H4 (cell line): ENCODE measurements at regions not wholly inside any gene's neighbourhood (a gene's known extent, or its start where the extent isn't known, plus 50 kb on each side); places are given as distances from the start of the nearest gene placed in this dataset.

ENCODE experiments used
- DNase-seq: peaks from one replicate; pipeline ENCODE4 v3.0.0-alpha.2; 2015; ENCODE audit warnings: low spot score

DNA sequence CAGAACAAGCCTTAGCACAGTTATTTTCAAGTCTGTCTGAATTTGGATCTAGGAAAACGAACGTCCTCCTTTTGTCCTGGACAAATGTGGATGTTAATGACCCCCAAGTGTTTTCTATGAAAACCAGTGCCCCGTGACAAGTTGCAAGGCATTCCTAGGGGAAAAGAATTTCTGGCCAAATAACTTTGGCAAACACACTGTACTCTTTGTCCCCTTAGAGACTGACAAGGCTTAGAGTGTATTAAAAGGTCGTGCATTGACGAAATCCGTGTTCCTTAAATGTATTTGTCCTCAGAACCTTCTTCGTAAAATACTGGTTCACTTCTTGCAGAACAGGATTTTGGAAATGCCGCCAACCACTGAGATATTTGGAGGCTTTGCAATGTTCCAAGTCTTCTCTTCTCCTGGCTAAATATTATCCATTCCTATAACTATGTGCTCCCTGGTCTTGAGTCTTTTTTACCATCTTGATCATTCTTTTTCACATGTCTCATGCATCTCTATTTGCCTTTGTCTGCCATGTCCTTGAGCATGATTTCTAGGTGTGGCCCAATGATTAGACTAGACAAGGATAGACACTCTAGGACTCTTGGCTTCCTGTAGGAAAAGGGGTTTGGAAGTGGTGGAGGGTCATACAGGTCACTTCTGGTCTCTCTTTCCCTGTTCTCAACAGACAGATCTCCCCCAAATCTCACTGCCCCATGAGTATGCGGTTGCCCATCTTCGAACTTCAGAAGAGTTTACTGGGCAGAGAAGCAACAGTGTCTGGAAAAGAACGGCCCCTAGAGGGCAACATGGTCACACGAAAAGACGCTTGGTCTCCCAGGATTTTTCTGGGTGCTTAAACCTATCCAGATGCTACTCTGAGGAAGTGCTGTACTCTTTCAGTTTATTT is 117.5 kb downstream of the EDEM1 start:
- no peak for DNase-seq

DNA sequence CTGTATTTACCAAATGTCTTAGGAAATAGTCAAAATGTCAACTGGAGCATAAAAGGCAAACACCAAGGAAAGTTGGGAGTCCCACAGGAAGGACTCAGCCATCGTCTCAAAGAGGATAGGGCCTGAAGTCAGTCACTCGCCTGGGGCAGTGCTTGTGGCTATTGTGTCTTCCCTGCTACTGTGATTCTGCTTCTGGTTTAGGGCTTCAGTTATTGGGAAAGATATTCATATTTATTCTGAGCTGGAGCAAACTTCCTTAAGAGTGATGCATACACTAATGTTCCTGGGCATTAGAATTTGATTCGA is 118.1 kb downstream of the EDEM1 start:
- DNase-seq: no peak

DNA sequence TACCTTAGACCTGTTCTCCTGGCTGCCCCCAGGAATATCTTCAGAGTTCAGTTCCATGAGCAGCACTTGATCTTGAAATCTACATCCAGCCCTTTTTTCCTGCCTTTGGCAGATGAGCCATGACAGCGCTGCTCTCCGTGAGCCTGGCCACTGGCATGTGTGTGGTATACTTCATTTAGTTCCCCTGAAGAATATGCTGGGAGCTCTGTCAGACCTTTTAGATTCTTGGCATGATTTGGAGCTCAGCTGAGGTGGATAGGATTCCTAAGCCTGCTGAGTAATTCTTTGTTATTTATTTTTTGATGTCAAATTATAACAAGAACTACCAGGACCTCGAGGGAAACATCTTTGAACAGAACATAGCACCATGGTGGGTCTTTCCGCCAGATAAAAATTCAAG is 121.7 kb downstream of the EDEM1 start:
- DNase-seq: no peak

DNA sequence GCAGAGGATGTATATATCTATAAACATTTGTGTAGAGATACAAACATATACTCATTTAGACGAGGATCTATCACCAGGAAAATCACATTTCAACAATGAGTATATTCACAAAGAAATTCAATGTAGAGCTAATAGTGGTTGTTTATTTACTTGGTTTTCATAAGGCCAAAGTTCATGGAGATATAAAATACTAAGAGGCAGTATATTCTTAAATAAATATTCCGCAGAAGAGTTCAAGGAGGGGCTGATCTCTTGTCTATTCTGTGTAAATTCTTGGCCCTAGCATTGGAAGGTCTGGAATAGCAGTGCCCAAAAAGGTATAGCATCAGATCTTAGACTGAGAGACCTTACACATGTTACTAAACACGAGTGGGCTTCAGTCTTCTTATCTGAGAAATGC is 122.1 kb downstream of the EDEM1 start:
- no peak for DNase-seq

DNA sequence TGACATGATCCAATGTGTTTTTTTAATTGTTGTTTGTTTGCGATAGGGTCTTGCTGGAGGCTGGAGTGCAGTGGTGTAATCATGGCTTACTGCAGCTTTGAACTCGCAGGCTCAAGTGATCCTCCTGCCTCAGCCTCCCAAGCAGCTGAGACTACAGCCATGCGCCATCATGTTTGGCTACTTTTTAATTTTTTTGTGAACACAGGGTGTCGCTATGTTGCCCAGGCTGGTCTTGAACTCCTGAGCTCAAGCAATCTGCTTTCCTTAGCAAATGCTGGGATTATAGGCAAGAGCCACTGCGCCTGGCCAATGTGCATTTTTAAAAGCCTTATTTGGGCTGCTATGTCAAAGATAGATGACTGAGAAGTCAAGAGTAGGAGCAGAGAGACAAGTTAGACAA is 123.0 kb downstream of the EDEM1 start:
- DNase-seq: no peak

DNA sequence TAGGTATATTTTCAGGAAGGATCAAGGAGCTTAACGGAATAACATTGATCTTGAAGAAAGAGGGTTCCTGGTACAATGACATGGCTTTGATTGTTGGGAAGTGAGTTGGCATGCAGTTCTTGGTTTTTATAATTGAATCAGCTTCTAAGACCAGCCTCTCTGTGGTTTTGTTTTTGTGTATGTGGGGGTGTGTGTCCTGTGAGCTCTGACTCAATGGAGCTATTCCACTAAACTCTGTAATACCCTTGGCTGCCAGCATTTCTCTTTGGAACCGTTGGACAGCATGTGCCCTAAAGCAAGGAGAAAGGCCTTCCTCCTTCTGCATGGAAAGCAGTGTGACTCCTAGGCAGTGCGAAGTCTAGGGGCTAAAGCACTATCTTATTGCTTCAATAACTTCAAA is 124.8 kb downstream of the EDEM1 start:
- no peak for DNase-seq

DNA sequence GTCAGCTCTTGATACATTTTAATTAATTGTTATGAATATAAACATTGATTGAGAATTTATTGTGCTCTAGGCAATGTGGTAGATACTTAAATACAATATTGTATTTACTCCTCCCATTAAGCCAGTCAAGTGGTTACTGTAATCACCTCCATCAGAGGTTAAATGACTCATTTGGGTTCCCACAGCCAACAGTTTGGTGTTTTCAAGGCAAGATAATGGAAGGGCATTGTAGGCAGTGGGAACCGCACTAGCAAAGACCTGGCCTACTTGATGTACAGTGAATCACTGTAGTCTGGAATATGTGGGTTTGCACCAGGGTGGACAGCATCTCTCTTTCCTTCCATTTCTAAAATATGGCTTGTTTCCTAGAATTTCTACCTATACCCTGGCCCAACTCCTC is 127.4 kb downstream of the EDEM1 start:
- DNase-seq: peak; percentile 12

DNA sequence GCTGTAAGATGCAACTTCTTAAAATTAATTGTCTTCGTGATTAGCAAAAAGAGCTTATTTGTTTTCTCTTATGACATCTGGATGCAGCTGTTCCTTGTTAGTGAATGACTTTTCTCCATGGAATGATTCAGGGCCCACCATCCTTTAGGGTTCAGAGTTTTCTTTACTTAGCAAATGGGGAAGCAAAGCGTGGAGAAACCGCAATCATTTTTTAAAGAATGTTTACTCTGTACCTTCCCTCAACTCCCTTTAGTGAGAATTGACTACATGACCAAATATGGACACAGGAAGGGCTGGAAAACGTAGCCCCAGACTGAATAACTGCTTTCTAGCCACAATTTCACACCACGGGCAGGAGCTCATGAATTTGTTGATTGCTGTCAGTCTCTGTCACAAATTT is 130.1 kb downstream of the EDEM1 start:
- DNase-seq: peak; percentile 61

DNA sequence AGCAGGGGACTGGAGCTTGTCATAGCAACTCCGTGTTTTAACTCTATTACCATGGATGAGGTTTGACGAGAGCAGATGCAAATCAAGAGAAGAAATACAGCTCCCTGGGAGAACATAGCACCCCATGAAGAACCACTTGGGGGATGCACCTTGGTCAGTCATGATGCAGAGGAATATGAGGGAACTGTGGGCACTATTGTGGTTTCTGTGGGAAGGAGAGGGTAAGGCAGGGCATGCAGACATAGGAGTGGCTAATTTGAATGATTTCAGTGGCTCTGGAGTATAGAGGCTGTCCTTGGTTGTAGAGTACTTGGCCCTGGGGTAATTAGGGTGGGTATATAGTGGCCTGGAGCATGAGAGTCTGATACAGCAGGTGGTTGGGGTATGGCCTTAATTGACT is 131.9 kb downstream of the EDEM1 start:
- DNase-seq: no peak

DNA sequence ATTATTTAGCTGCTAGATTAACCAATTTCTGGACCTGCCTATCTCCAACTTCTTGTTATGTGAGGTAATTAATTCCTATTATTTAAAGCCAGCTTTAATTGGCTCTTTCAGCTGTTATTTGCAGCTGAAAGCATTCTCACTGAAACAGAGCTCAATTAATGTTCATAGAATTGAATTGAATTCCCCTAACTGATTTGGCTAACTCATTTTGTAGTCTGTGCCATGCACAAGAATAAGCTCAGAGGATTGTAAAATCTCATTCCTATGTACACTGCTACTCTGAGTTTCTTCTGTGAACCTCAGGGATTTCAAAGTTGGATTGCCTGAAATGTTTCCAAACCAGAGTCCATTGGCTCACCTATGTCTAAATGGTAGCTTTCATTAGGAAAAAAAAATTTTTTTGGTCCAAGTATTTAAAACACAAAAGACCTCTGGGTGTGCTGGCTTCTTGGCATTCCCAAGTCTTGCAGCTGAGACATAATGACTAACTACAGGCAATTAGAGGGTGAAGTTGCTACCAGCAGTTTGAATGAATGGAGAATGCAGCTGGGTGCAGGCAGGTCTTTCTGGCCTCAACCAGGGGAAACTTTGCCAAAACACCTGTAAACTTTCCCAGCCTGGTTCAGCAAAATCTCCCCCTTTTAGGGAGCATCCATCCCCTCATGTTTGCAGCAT is 134.3 kb downstream of the EDEM1 start:
- no peak for DNase-seq

DNA sequence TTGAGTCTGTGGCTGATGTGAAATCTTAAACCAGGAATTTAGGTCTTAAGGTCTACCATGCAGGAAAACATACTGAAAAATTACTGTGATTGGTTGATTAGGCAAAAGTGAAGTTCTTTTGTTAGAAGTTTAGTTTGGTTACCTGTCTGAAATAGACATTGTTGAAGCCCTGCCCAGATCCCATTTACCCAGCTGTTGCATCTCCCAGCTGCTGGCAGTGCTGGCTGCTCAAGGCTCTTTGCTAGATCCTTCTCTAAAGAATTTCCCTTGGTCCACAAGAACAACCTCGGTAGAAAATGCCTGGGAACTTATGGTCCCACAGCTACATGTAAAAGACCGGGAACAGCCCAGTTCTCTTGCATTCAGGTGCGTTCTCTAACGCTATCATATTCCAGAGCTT is 137.3 kb downstream of the EDEM1 start:
- no peak for DNase-seq

DNA sequence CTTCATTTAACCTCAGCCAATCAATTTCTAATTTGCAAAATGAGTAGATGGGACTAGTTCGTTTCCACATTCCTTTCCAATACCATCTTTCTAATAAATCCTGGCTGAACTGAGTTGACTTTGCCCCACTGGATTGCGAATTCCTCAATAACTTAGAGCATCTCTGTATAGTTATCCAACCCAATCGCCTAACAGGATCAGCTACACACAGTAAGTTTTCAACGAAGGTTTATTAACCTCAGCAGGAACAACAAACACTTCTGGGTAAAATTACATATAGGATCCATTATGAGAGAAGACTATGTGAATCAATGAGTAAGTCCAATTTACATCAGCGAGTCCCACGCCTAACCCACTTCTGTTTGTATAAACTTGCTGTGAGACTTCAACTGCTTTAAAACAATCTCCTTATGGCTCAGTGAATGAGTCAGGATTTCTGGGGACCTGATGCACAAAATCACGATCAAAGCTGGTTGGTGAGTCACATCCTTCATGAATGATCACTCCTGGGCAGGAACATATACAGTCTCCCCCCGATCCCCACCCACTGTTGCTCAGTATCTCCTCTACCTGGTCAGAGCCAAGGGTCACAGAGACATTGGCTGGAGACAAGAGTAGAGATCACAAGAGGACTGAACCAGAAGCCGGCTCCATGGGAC is 142.8 kb downstream of the EDEM1 start:
- peak; percentile 48 for DNase-seq

DNA sequence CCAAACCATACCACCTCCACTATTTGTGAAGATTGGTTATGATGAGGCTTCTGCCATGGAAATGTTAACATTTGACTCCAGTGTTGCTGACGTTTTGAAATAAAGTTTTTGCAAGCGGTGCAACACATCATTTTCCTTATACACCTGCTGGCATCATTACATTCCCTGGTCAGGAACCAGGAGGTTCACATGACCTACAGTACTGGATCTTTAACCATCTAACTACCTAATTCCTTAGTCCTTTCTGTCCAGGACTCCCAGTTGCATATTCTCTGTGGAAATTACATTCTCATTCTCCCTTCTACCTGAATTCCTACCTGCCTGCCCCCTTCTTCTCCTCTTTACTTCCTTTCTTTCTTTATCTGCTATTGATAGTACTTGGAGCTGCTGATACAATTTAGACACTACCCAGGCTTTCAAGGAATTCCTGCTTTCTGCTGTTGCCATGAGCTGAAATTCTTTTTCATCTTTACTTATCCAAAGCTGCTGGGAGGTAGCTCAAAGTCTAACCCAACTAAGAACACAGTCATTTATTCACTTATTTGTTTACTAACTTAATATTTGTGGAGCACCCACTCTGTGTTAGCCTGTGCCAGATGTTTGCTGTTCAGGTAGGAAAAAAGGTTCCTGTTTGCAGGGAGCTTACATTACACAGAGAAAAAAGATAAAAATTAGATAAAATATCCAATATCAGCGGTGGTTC is 144.2 kb downstream of the EDEM1 start:
- no peak for DNase-seq

DNA sequence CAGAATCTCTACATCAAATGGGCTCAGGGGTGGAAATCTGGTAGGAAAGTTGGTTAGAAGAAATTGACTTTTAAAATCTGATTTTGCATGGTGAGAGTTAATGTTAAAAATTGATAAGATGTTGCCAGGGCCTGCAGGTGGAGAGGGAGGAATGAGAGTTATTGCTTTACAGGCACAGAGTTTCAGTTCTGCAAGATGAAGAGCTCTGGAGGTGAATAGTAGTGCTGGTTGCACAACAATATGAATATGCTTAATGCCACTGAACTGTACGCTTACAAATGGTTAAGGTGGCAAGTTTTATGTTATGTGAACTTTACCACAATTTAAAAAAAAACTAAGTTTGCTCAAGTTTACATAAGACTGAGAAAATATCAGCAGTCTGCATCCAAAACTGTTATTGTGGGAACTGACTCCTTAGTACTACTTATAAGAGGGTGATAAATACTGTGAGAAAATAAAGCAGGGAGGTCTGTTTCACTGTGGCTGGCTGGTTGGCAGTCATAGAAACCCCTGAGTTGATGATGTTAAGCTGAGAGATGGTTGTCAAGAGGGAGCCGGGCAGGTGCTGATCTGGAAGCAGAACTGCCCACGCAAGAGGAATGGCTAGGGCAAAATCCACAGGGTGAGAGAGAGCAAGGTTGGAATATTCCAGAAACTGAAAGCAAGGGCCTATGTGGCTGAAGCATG is 144.9 kb downstream of the EDEM1 start:
- DNase-seq: no peak

DNA sequence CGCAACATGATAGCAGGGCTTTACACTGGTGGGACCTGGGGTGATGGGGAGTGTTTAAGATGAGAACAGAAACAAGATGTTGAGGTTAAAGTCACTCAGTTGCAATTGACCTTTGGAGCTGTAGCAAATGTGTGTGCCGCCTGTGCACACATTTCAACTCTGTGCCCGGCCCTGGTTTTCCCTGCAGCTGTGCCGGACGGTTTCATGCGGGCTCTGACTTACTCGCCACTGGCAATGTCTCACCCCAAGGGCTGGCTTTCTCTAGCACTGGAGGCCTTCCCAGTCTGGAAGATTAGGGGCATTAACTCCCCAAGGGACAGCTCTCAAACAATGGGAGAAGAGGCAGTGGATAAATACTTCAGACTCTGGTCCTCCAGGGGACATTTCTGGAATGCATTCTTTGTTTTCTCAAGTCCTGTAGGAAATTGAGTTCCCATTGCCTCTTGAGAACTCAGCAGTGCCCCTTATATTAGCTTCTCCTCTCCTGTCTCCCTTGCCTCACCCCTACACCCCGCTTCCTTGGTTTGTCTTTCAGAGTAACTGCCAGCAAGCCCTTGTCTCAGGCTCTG is 152.5 kb downstream of the EDEM1 start:
- DNase-seq: no peak

DNA sequence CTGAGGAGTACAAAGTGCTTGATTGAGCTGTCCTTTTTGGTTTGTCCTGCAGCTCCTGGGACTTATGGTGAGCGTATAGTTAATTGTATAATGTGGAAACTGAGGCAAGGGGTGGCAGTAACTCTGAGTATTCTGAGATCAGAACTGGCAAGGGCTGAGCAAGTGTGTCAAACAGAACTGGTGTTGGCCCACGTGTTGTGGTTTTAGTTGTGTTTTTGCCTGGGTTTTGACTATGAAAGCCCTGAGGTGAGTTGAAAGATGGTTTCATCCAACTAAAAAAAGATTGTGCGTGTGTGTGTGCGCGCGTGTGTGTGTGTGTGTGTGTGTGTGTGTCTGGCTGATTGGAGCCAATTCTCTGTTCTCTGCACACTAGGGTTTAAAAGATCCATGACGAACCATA is 154.1 kb downstream of the EDEM1 start:
- no peak for DNase-seq

DNA sequence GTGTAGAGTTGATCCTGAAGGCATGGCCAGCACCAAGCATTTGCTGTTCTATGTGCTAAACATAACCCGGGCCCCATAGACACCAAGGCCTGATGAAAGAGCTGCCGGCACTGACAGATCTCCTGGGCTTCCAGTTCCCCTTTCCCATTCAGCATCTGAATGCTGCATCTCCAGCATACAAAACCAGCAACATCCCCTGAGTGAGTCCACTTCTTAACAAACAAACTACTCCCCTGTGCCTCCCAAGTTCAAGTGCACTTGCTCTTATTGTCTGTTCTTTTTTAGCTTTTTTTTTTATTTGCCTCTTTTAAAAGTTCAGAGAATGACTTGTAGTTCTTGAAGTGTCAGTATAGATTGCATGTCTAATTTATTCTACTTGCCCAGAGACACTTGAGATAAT is 156.0 kb downstream of the EDEM1 start:
- DNase-seq: no peak

DNA sequence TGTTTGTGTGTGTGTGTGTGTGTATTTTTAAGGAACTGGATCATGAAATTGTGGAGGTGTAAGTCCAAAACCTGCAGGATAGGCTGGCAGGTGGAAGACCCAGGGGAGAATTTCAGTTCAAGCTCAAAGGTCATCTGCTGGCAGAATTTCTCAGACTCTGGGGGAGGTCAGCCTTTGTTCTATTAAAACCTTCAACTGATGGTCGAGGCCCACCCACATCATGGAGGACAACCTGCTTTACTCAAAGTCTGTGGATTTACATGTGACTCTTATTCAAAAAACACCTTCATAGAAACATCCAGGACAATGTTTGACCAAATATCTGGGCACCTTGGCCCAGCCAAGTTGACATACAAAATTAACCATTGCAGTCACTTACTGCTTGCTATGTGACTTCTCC is 157.2 kb downstream of the EDEM1 start:
- DNase-seq: no peak

DNA sequence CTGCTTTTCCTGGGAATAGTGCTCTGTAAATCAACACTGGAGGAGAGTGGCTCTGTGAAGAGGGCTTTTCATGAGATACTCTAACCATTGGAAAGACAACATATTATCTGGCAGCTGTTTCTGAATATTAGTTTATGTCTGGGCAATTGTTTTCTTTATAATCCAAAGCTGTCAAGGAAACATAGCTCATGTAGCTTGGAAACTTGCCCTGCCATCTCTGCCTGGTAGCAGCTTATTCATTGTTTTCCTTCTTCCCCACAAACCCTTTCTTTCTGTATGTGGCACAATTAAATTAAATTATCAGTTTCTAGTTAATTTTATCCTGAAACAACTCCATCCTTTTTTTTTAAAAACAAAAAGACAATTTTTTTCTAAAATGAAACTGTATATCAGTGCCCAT is 160.0 kb downstream of the EDEM1 start:
- no peak for DNase-seq

DNA sequence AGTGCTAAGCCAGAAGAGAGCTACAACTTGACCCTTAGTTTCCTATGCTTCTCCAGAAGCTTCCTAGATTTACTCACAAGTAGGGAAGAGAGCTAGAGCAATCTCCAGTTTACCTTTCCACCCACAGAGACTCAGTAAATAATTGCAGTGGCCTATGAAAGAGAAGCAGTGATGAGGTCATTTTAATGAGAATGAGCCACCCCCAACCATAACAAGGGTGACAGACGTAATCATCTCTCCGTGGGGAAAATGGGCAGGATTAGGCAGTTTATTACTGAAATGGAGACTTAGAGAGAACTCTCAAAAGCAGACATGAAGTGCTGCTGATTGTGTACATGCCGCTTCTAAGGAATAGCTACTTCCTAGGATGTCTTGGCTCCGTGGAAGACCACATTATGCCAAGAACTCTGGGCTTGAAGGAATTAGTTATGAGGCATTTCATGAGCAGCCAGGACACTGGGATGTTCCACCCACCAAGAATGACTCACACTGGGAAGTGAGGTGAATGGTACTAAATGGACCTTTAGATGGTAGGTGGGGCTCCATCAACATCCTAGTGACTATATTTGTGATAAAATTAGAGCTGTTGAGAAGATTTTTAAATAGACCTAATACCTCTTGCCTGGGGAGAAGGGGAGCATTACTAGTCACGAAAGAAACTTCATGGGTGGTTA is 160.9 kb downstream of the EDEM1 start:
- no peak for DNase-seq

DNA sequence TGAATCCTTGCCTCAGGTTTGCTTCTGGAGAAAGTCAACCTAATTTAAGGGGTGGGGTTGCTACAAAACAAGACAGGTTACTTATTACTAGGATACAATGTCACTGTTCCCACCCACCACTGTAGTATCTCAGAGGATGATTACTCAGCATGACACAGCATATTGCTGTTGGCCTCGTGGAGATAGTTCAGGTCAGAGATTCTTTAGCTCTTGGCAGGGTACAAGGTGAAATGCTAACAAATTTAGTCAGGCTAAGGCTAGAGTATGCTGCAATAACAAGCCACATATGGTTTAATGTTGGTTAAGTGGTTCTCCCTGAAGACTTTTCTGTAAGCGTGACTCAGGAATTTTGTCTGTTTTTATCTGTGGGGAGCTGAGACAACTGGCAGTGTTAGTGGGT is 161.8 kb downstream of the EDEM1 start:
- DNase-seq: no peak
